GM10266 (cell line): ENCODE measurements at regions not wholly inside any gene's neighbourhood (a gene's known extent, or its start where the extent isn't known, plus 50 kb on each side); places are given as distances from the start of the nearest gene placed in this dataset.
"Not testable (repeated sequence)": the region's sequence is repeated elsewhere in the genome, so short reads cannot be mapped to it uniquely, and the experiment has no call there.

ENCODE experiments used
- DNase-seq: peaks from one replicate; pipeline ENCODE4 v3.0.0; 2012; ENCODE audit errors: extremely low spot score
- CTCF ChIP-seq: IDR thresholded peaks from 2 replicates; pipeline ENCODE4 v1.5.1; 2012; ENCODE audit warnings: mild to moderate bottlenecking, low read depth; ENCODE audit not compliant: control insufficient read depth, insufficient read depth; ENCODE audit errors: missing control alignments

GRCh38 chr3:171915275-171915674 is 72.1 kb downstream of the TMEM212 start:
- TF ChIP-seq CTCF, result no peak
- DNase-seq, result no peak

- no peak for TF ChIP-seq CTCF
- no peak for DNase-seq
Measured at GRCh38 chr3:171916888-171917287, 73.7 kb downstream of the TMEM212 start.

GRCh38 chr3:171922629-171923028 is 79.5 kb downstream of the TMEM212 start:
- DNase-seq, result not testable (repeated sequence)

- DNase-seq, result not testable (repeated sequence)
Measured at GRCh38 chr3:171923668-171924067, 80.5 kb downstream of the TMEM212 start.

- DNase-seq, result not testable (repeated sequence)
Measured at GRCh38 chr3:171924864-171925263, 81.7 kb downstream of the TMEM212 start.

- DNase-seq, result no peak
- TF ChIP-seq CTCF, result no peak
Measured at GRCh38 chr3:171932153-171932611, 89.0 kb downstream of the TMEM212 start.

- TF ChIP-seq CTCF, result no peak
- no peak for DNase-seq
Measured at GRCh38 chr3:171933441-171933840, 90.3 kb downstream of the TMEM212 start.

- no peak for TF ChIP-seq CTCF
- no peak for DNase-seq
Measured at GRCh38 chr3:171935261-171936123, 92.3 kb downstream of the TMEM212 start.
